ENCODE measurements at regions not wholly inside any gene's neighbourhood (a gene's known extent, or its start where the extent isn't known, plus 50 kb on each side); places are given as distances from the start of the nearest gene placed in this dataset.

DNA sequence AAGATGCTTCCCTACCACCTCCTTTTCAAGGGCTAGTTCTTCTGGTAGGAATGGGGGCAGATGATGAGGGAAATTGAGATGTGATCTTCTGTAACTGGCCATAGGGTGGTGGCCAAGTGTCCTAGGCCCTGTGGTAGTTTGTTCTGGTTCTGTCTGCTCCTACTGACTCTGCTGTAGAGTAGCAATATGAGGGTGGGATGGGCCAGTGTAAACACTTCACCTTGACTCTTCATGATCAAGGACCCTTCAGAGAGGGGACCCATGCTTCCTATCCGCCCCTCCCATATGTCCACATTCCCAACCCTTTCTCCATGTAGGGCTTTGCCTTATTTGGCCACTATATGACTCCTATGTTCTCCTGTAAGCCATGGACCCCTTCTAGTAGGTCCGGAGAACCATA lies 230.3 kb upstream of the SESN3 start:
- no peak for TF ChIP-seq CTCF (IDR thresholded peaks at IDR 0.05)
- TF ChIP-seq POLR2A (IDR thresholded peaks at IDR 0.05), result no peak
